Neural cell (in vitro differentiated cells): ENCODE measurements at regions not wholly inside any gene's neighbourhood (a gene's known extent, or its start where the extent isn't known, plus 50 kb on each side); places are given as distances from the start of the nearest gene placed in this dataset.

Source experiments
- H2AFZ ChIP-seq: fragments of 200-600, 300-800 bp; sonication (generic), shearing (Covaris generic); 2 replicates; pipeline ENCODE4 v1.6.0; 2014; ENCODE audit warnings: low read depth, mild to moderate bottlenecking, antibody characterized with exemption, low read length, moderate library complexity
- H3F3A ChIP-seq: fragments of 200-600 bp; shearing (Covaris generic); 2 replicates; pipeline ENCODE4 v1.6.1; 2016; ENCODE audit warnings: mild to moderate bottlenecking, moderate library complexity, mixed read lengths, antibody characterized with exemption, low read length; ENCODE audit not compliant: insufficient read depth, poor library complexity, severe bottlenecking
- H3K27ac ChIP-seq: fragments of 200-600, 300-800 bp; sonication (generic), shearing (Covaris generic); 2 replicates; pipeline ENCODE4 v1.5.1; 2014; ENCODE audit warnings: mild to moderate bottlenecking, low read length, moderate library complexity
- H3K27me3 ChIP-seq: fragments of 300-800, 200-600 bp; sonication (generic), shearing (Covaris generic); 2 replicates; pipeline ENCODE4 v1.6.0; 2014; ENCODE audit warnings: mild to moderate bottlenecking, low read depth, low read length, moderate library complexity; ENCODE audit not compliant: insufficient read depth
- H3K36me3 ChIP-seq: fragments of 300-800, 200-600 bp; sonication (generic), shearing (Covaris generic); 2 replicates; pipeline ENCODE4 v1.5.1; 2014; ENCODE audit warnings: mild to moderate bottlenecking, antibody characterized with exemption, low read length, moderate library complexity; ENCODE audit not compliant: insufficient read depth
- H3K4me2 ChIP-seq: fragments of 300-800, 200-600 bp; sonication (generic), shearing (Covaris generic); 2 replicates; pipeline ENCODE4 v1.6.0; 2014; ENCODE audit warnings: mild to moderate bottlenecking, low read length
- H3K4me3 ChIP-seq: fragments of 300-800, 200-600 bp; sonication (generic), shearing (Covaris generic); 2 replicates; pipeline ENCODE4 v1.5.1; 2014; ENCODE audit warnings: mild to moderate bottlenecking, low read length, moderate library complexity
- H3K79me2 ChIP-seq: fragments of 200-600 bp; shearing (Covaris generic); replicated peaks from 2 replicates; pipeline ENCODE4 v1.6.0; 2014; ENCODE audit warnings: mild to moderate bottlenecking, low read length, moderate library complexity; ENCODE audit not compliant: insufficient read depth
- H3K9ac ChIP-seq: fragments of 300-800, 200-600 bp; sonication (generic), shearing (Covaris generic); 2 replicates; pipeline ENCODE4 v1.6.1; 2016; ENCODE audit warnings: mild to moderate bottlenecking, low read length, mixed read lengths
- H3K9me2 ChIP-seq: fragments of 200-600 bp; shearing (Covaris generic); 2 replicates; pipeline ENCODE4 v1.6.1; 2016; ENCODE audit warnings: mild to moderate bottlenecking, low read length, mixed read lengths; ENCODE audit not compliant: insufficient read depth
- H3K9me3 ChIP-seq: fragments of 200-600, 300-800 bp; sonication (generic), shearing (Covaris generic); 2 replicates; pipeline ENCODE4 v1.6.1; 2016; ENCODE audit warnings: mild to moderate bottlenecking, mixed run types, low read length, moderate library complexity, mixed read lengths
- H4K20me1 ChIP-seq: fragments of 200-600 bp; shearing (Covaris generic); 2 replicates; pipeline ENCODE4 v1.6.1; 2016; ENCODE audit warnings: mild to moderate bottlenecking, mixed run types; ENCODE audit not compliant: insufficient read depth
- EP300 ChIP-seq: fragments of 450-650 bp; conservative IDR thresholded peaks from 2 replicates; pipeline ENCODE4 v1.6.1; 2014; ENCODE audit warnings: antibody characterized with exemption, mild to moderate bottlenecking, moderate library complexity; ENCODE audit not compliant: poor library complexity, severe bottlenecking
- EZH2 ChIP-seq: fragments of 200-600, 300-800 bp; shearing (Covaris generic), sonication (generic); IDR thresholded peaks from 2 replicates; pipeline ENCODE4 v1.6.1; 2014; ENCODE audit warnings: antibody characterized with exemption, low read length, borderline replicate concordance, mild to moderate bottlenecking; ENCODE audit not compliant: insufficient read depth, poor library complexity, severe bottlenecking
- MXI1 ChIP-seq: fragments of 450-650 bp; conservative IDR thresholded peaks from 2 replicates; pipeline ENCODE4 v1.6.1; 2014; ENCODE audit warnings: antibody characterized with exemption, mild to moderate bottlenecking; ENCODE audit not compliant: poor library complexity, severe bottlenecking
- POLR2AphosphoS5 ChIP-seq: IDR thresholded peaks from 2 replicates; pipeline ENCODE4 v1.6.1; 2012
- RAD21 ChIP-seq: fragments of 450-650 bp; conservative IDR thresholded peaks from 2 replicates; pipeline ENCODE4 v1.6.1; 2014; ENCODE audit warnings: antibody characterized with exemption, mild to moderate bottlenecking, moderate library complexity
- SMC3 ChIP-seq: fragments of 450-650 bp; conservative IDR thresholded peaks from 2 replicates; pipeline ENCODE4 v1.6.1; 2014; ENCODE audit warnings: antibody characterized with exemption, mild to moderate bottlenecking, moderate library complexity; ENCODE audit not compliant: poor library complexity
- TAF1 ChIP-seq: IDR thresholded peaks from 2 replicates; pipeline ENCODE4 v1.6.1; 2012; ENCODE audit warnings: low read depth
- TF ChIP-seq, protein P1 (sequence below): IDR thresholded peaks from 2 replicates; pipeline ENCODE4 v1.6.1; 2012; ENCODE audit warnings: borderline replicate concordance
- TF ChIP-seq, protein P2 (sequence below): fragments of 450-650 bp; IDR thresholded peaks from 2 replicates; pipeline ENCODE4 v1.5.1; 2014; ENCODE audit warnings: antibody characterized with exemption, mild to moderate bottlenecking, moderate library complexity; ENCODE audit not compliant: poor library complexity, severe bottlenecking

DNA sequence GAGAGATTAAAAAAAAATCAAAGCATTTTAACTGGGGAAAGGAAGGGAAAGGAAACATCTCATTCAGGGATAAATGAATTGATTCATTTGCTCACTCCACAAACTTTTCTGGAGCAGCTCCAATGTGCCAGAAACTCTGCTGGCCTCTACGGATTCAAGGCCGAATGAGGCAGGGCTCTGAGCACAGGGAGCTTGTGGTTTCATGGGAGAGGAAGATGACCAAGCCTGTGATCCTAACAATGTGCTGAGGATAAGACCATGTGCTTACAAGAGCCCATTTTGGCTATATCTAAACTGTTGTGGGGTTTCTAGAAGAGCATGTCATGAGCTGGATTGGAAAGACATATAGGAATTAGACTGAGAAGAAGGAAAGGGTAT is 137.5 kb downstream of the ZNF674 start:
- TF ChIP-seq EP300 (no peak), RAD21 (no peak), EZH2 (no peak), SMC3 (no peak), POLR2AphosphoS5 (no peak), MXI1 (no peak), TAF1 (no peak)
- TF ChIP-seq, protein P1, sequence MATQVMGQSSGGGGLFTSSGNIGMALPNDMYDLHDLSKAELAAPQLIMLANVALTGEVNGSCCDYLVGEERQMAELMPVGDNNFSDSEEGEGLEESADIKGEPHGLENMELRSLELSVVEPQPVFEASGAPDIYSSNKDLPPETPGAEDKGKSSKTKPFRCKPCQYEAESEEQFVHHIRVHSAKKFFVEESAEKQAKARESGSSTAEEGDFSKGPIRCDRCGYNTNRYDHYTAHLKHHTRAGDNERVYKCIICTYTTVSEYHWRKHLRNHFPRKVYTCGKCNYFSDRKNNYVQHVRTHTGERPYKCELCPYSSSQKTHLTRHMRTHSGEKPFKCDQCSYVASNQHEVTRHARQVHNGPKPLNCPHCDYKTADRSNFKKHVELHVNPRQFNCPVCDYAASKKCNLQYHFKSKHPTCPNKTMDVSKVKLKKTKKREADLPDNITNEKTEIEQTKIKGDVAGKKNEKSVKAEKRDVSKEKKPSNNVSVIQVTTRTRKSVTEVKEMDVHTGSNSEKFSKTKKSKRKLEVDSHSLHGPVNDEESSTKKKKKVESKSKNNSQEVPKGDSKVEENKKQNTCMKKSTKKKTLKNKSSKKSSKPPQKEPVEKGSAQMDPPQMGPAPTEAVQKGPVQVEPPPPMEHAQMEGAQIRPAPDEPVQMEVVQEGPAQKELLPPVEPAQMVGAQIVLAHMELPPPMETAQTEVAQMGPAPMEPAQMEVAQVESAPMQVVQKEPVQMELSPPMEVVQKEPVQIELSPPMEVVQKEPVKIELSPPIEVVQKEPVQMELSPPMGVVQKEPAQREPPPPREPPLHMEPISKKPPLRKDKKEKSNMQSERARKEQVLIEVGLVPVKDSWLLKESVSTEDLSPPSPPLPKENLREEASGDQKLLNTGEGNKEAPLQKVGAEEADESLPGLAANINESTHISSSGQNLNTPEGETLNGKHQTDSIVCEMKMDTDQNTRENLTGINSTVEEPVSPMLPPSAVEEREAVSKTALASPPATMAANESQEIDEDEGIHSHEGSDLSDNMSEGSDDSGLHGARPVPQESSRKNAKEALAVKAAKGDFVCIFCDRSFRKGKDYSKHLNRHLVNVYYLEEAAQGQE: no peak
- TF ChIP-seq, protein P2, sequence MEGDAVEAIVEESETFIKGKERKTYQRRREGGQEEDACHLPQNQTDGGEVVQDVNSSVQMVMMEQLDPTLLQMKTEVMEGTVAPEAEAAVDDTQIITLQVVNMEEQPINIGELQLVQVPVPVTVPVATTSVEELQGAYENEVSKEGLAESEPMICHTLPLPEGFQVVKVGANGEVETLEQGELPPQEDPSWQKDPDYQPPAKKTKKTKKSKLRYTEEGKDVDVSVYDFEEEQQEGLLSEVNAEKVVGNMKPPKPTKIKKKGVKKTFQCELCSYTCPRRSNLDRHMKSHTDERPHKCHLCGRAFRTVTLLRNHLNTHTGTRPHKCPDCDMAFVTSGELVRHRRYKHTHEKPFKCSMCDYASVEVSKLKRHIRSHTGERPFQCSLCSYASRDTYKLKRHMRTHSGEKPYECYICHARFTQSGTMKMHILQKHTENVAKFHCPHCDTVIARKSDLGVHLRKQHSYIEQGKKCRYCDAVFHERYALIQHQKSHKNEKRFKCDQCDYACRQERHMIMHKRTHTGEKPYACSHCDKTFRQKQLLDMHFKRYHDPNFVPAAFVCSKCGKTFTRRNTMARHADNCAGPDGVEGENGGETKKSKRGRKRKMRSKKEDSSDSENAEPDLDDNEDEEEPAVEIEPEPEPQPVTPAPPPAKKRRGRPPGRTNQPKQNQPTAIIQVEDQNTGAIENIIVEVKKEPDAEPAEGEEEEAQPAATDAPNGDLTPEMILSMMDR: no peak
- no peak overlapping the region for H3K27ac ChIP-seq
- no peaks in the 10 kb centered on the region for H3K79me2 ChIP-seq
- H3F3A ChIP-seq: no peaks in the 10 kb centered on the region
- no peak overlapping the region for H3K4me3 ChIP-seq
- no peaks in the 10 kb centered on the region for H4K20me1 ChIP-seq
- H3K4me2 ChIP-seq: no peak overlapping the region
- no peaks in the 10 kb centered on the region for H3K36me3 ChIP-seq
- no peaks in the 10 kb centered on the region for H3K9me2 ChIP-seq
- no peaks in the 10 kb centered on the region for H3K9me3 ChIP-seq
- no peak overlapping the region for H2AFZ ChIP-seq
- no peaks in the 10 kb centered on the region for H3K27me3 ChIP-seq
- H3K9ac ChIP-seq: no peak overlapping the region

DNA sequence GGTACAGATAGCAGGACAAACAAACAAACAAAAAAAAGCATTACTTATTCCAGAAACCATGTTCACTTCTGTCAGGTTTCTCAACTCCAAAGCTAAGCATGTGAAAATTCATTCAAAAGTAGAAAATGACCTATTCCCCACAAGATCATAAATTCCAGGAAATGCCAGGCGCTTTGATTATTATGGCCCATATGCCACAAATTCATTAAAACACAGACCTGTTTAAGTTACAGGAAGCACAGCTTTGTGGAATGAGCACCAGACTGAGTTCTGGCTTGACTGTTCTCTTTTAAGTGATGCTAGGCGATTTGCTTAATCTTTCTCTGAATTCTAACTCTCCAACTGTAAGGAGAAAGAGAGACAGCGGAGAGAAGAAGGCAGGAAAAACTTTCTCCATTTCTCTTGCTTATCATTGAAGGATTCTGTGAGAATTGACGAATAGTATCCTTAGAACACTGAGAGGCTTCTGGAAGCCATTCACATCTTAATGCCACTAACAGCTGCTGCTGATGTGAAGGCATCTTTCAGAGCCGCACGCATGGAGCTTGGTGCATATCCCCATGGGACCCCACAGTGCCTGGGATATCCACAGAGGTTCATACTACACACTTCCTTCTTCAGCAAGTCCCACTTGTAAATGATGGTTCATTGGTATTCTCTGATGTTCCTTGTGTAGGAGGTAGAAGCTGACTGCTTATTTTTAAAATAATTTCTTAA is 138.0 kb downstream of the ZNF674 start:
- Histone ChIP-seq H3F3A (no peaks in the 10 kb centered on the region), H4K20me1 (no peaks in the 10 kb centered on the region), H3K4me3 (no peak overlapping the region), H3K27me3 (no peaks in the 10 kb centered on the region), H3K79me2 (no peaks in the 10 kb centered on the region), H3K36me3 (no peaks in the 10 kb centered on the region), H2AFZ (no peak overlapping the region), H3K9ac (no peak overlapping the region), H3K9me2 (no peaks in the 10 kb centered on the region), H3K27ac (no peak overlapping the region), H3K9me3 (no peaks in the 10 kb centered on the region), H3K4me2 (no peak overlapping the region)
- TF ChIP-seq POLR2AphosphoS5 (no peak), TAF1 (no peak), RAD21 (no peak), MXI1 (no peak), SMC3 (no peak), EZH2 (no peak), EP300 (no peak)
- TF ChIP-seq, protein P1: no peak
- TF ChIP-seq, protein P2: no peak
